A549 (cell line): ENCODE measurements at regions not wholly inside any gene's neighbourhood (a gene's known extent, or its start where the extent isn't known, plus 50 kb on each side); places are given as distances from the start of the nearest gene placed in this dataset.

Experiments
- ATAC-seq, 2 experiments: fragments of 200-7000 bp in 1 of 2; fragments of >200 bp in 1 of 2; cut with Nextera tagmentation in 1 of 2; cut with Tn5 transposase in 1 of 2; 3 replicates each; pipeline versions ENCODE4 v1.8.0 to v1.9.1; 2018 to 2020; ENCODE audit warnings: mild to moderate bottlenecking in 1 of 2, moderate library complexity in 1 of 2
- CTCF ChIA-PET: fragments of 300-600 bp; sonication (Branson Sonifier 250); formaldehyde crosslinking; extraction: SDS; loops from one replicate; lab custom pipeline; 2021; ENCODE audit warnings: antibody characterized with exemption, inconsistent platforms; lab: Yijun Ruan, JAX
- POLR2A ChIA-PET: fragments of 350-600 bp; formaldehyde crosslinking; extraction: SDS; loops from one replicate; lab custom pipeline; 2021; ENCODE audit warnings: antibody characterized with exemption, inconsistent platforms; lab: Yijun Ruan, JAX
- DNase-seq, 2 experiments: peaks; one replicate each; pipeline versions ENCODE4 v3.0.0 to v3.0.0-alpha.2; 2011 to 2016; ENCODE audit warnings: low read depth in 1 of 2, low spot score in 1 of 2
- FAIRE-seq: peaks from 2 replicates; lab custom pipeline; 2011; peaks lifted over from hg19 to GRCh38; lab: Jason Lieb, UNC
- H3K27ac ChIP-seq, 2 experiments: fragments of >200 bp; sonication (Bioruptor Twin); formaldehyde crosslinking; 3 replicates each; pipeline ENCODE4 v1.5.1; 2016 to 2017
- H3K4me1 ChIP-seq: fragments of >200 bp; sonication (Bioruptor Twin); formaldehyde crosslinking; 3 replicates; pipeline ENCODE4 v1.6.1; 2016
- H3K4me2 ChIP-seq: fragments of >200 bp; sonication (Bioruptor Twin); formaldehyde crosslinking; 3 replicates; pipeline ENCODE4 v1.6.1; 2016
- H3K4me3 ChIP-seq: fragments of >200 bp; sonication (Bioruptor Twin); formaldehyde crosslinking; 3 replicates; pipeline ENCODE4 v1.5.1; 2016
- H3K9me3 ChIP-seq: fragments of >200 bp; sonication (Bioruptor Twin); formaldehyde crosslinking; 3 replicates; pipeline ENCODE4 v1.6.1; 2016
- BHLHE40 ChIP-seq: IDR thresholded peaks from 2 replicates; pipeline ENCODE4 v1.6.1; 2012; ENCODE audit warnings: low read depth, low read length, inconsistent platforms
- CHD2 ChIP-seq: fragments of 150-350 bp; IDR thresholded peaks from 2 replicates; pipeline ENCODE4 v1.6.1; 2014; ENCODE audit warnings: low read length; ENCODE audit not compliant: partially characterized antibody
- CHD4 ChIP-seq: fragments of 200-600 bp; sonication (generic); IDR thresholded peaks from 2 replicates; pipeline ENCODE4 v1.6.1; 2016; ENCODE audit warnings: antibody characterized with exemption, mild to moderate bottlenecking, borderline replicate concordance
- EHF ChIP-seq: fragments of 250-450 bp; sonication (Bioruptor Pico); IDR thresholded peaks from 2 replicates; pipeline ENCODE4 v1.5.0; 2020; ENCODE audit warnings: mild to moderate bottlenecking
- ESRRA ChIP-seq: fragments of 150-350 bp; IDR thresholded peaks from 2 replicates; pipeline ENCODE4 v1.6.1; 2014; ENCODE audit warnings: mild to moderate bottlenecking, low read length, borderline replicate concordance
- FOSB ChIP-seq: fragments of 250-450 bp; sonication (Bioruptor Pico); IDR thresholded peaks from 2 replicates; pipeline ENCODE4 v1.5.0; 2020; ENCODE audit warnings: mild to moderate bottlenecking, moderate library complexity
- FOXS1 ChIP-seq: fragments of 250-450 bp; sonication (Bioruptor Pico); IDR thresholded peaks from 2 replicates; pipeline ENCODE4 v1.5.0; 2020; ENCODE audit warnings: mild to moderate bottlenecking, moderate library complexity
- HOXB5 ChIP-seq: fragments of 250-450 bp; sonication (Bioruptor Pico); IDR thresholded peaks from 2 replicates; pipeline ENCODE4 v1.5.0; 2020; ENCODE audit warnings: mild to moderate bottlenecking, moderate library complexity
- JUN ChIP-seq, 2 experiments: fragments of >200 bp; sonication (Bioruptor Twin); formaldehyde crosslinking; IDR thresholded peaks; 2 replicates in 1 of 2; 3 replicates in 1 of 2; pipeline ENCODE4 v1.6.1; 2016 to 2017
- MAFK ChIP-seq: fragments of 450-650 bp; IDR thresholded peaks from 2 replicates; pipeline ENCODE4 v1.6.1; 2014; ENCODE audit not compliant: partially characterized antibody
- MAX ChIP-seq: IDR thresholded peaks from 2 replicates; pipeline ENCODE4 v1.6.1; 2012
- MAZ ChIP-seq: fragments of 150-350 bp; IDR thresholded peaks from 2 replicates; pipeline ENCODE4 v1.6.1; 2014; ENCODE audit warnings: antibody characterized with exemption, low read depth, low read length, borderline replicate concordance
- MYC ChIP-seq: IDR thresholded peaks from 2 replicates; pipeline ENCODE4 v1.6.1; 2012; ENCODE audit warnings: mild to moderate bottlenecking, inconsistent platforms, low read length, improper control_type of control experiment, borderline replicate concordance
- NR3C1 ChIP-seq: fragments of >200 bp; sonication (Bioruptor Twin); formaldehyde crosslinking; IDR thresholded peaks from 3 replicates; pipeline ENCODE4 v1.6.1; 2017
- PBX3 ChIP-seq: IDR thresholded peaks from 2 replicates; pipeline ENCODE4 v1.6.1; 2012
- RAD21 ChIP-seq, 2 experiments: fragments of >200 bp in 1 of 2; sonication (Bioruptor Twin) in 1 of 2; formaldehyde crosslinking in 1 of 2; IDR thresholded peaks in 1 of 2; conservative IDR thresholded peaks in 1 of 2; 2 replicates in 1 of 2; 3 replicates in 1 of 2; pipeline ENCODE4 v1.6.1; 2012 to 2018; ENCODE audit warnings: inconsistent platforms in 1 of 2
- REST ChIP-seq: fragments of 200-600 bp; sonication (generic); IDR thresholded peaks from 2 replicates; pipeline ENCODE4 v1.6.1; 2016; ENCODE audit warnings: antibody characterized with exemption, mild to moderate bottlenecking, moderate library complexity
- RNF2 ChIP-seq: fragments of 200-600 bp; sonication (generic); IDR thresholded peaks from 2 replicates; pipeline ENCODE4 v1.6.1; 2016; ENCODE audit warnings: low read depth, mild to moderate bottlenecking, antibody characterized with exemption, moderate library complexity, borderline replicate concordance
- SMC3 ChIP-seq: fragments of >200 bp; sonication (Bioruptor Twin); formaldehyde crosslinking; IDR thresholded peaks from 3 replicates; pipeline ENCODE4 v1.6.1; 2018; ENCODE audit warnings: inconsistent platforms
- SREBF2 ChIP-seq: fragments of 450-650 bp; IDR thresholded peaks from 2 replicates; pipeline ENCODE4 v1.6.1; 2014; ENCODE audit warnings: mild to moderate bottlenecking, moderate library complexity
- TFCP2L1 ChIP-seq: fragments of 250-450 bp; sonication (Bioruptor Pico); IDR thresholded peaks from 2 replicates; pipeline ENCODE4 v1.5.0; 2021; ENCODE audit warnings: mild to moderate bottlenecking
- ZSCAN20 ChIP-seq: fragments of 250-450 bp; sonication (Bioruptor Pico); IDR thresholded peaks from 2 replicates; pipeline ENCODE4 v1.8.0; 2022; ENCODE audit warnings: mild to moderate bottlenecking, moderate library complexity
- WGBS: methylation state at CpG from one replicate; pipeline ENCODE4 v1.1.6; 2017; ENCODE audit errors: missing lambda C conversion rate; 5-methylcytosine and 5-hydroxymethylcytosine counted together

GRCh38 chr3:152039887-152040286 lies 166.4 kb downstream of the SUCNR1 start (continued):
- TF ChIP-seq REST, result no peak
- TF ChIP-seq, all 56 proteins: peak for 0

- H3K9me3 ChIP-seq, result peaks cover 12% of the 10 kb centered on the region; the same call in 2 of the 3 replicates
- FAIRE-seq (no peak), DNase-seq (no peak), ATAC-seq (no peak)
- POLR2A ChIA-PET, result no interaction called here
- WGBS, result 69% methylated on average over 1 of the region's 1 CpG
- H3K4me2 ChIP-seq, result peak overlapping the region; percentile 33; the same call in 1 of the 3 replicates
- no peaks in the 10 kb centered on the region for H3K4me1 ChIP-seq
- no peak overlapping the region for H3K27ac ChIP-seq
- TF ChIP-seq MAFK, result no peak
- no peak for TF ChIP-seq SREBF2
- TF ChIP-seq SMC3, result no peak
- TF ChIP-seq ZSCAN20 (CRISPR knock-in tag), result no peak
- no peak for TF ChIP-seq ESRRA
- TF ChIP-seq RNF2, result no peak
- TF ChIP-seq FOXS1 (CRISPR knock-in tag), result no peak
- TF ChIP-seq PBX3, result no peak
- no peak for TF ChIP-seq EHF (CRISPR knock-in tag)
- no peak for TF ChIP-seq MYC
- TF ChIP-seq BHLHE40, result no peak
- no peak for TF ChIP-seq NR3C1
- TF ChIP-seq JUN (IDR thresholded peaks at IDR 0.05), result no peak
- no peak for TF ChIP-seq HOXB5 (CRISPR knock-in tag)
- TF ChIP-seq TFCP2L1 (CRISPR knock-in tag), result no peak
- CTCF ChIA-PET, result no interaction called here
- no peak overlapping the region for H3K4me3 ChIP-seq
Observed at GRCh38 chr3:152040319-152040718, 166.9 kb downstream of the SUCNR1 start.

GRCh38 chr3:152043620-152044019 lies 170.2 kb downstream of the SUCNR1 start:
- FAIRE-seq, result no peak
- TF ChIP-seq RAD21 (conservative IDR thresholded peaks at IDR 0.05 in 1 of 2, IDR thresholded peaks at IDR 0.05 in 1 of 2) (no peak), ZSCAN20 (CRISPR knock-in tag) (no peak), MAZ (no peak), CHD4 (no peak), FOSB (CRISPR knock-in tag) (no peak), MAX (no peak), CHD2 (no peak), SMC3 (no peak)
- TF ChIP-seq, all 56 proteins: peak for 0
- ATAC-seq, result no peak
- POLR2A ChIA-PET, result no interaction called here
- Histone ChIP-seq H3K9me3 (no peaks in the 10 kb centered on the region), H3K4me2 (no peak overlapping the region), H3K4me3 (no peak overlapping the region), H3K27ac (no peak overlapping the region), H3K4me1 (no peaks in the 10 kb centered on the region)
- CTCF ChIA-PET, result no interaction called here
- WGBS, result 72% methylated on average over 3 of the region's 3 CpGs
- no peak for DNase-seq
